ENCODE measurements at regions not wholly inside any gene's neighbourhood (a gene's known extent, or its start where the extent isn't known, plus 50 kb on each side); places are given as distances from the start of the nearest gene placed in this dataset.

- no peak for DNase-seq (ENCODE audit: low spot score)
Measured at GRCh38 chr2:128817813-128818212, 499.1 kb upstream of the HS6ST1 start.

GRCh38 chr2:128818248-128818647, 499.6 kb upstream of the HS6ST1 start:
- DNase-seq (ENCODE audit: low spot score), result no peak

- no peak for DNase-seq (ENCODE audit: low spot score)
Measured at GRCh38 chr2:128818704-128819491, 500.2 kb upstream of the HS6ST1 start.

- DNase-seq (ENCODE audit: low spot score), result no peak
Measured at GRCh38 chr2:128820452-128820851, 501.8 kb upstream of the HS6ST1 start.

GRCh38 chr2:128821010-128821409, 502.3 kb upstream of the HS6ST1 start:
- DNase-seq (ENCODE audit: low spot score), result no peak

- DNase-seq (ENCODE audit: low spot score), result no peak
Measured at GRCh38 chr2:128832946-128833663, 514.4 kb upstream of the HS6ST1 start.

GRCh38 chr2:128833664-128834027, 515.0 kb upstream of the HS6ST1 start:
- no peak for DNase-seq (ENCODE audit: low spot score)

GRCh38 chr2:128834207-128834879, 515.7 kb upstream of the HS6ST1 start:
- no peak for DNase-seq (ENCODE audit: low spot score)

- no peak for DNase-seq (ENCODE audit: low spot score)
Measured at GRCh38 chr2:128834880-128835252, 516.2 kb upstream of the HS6ST1 start.

- no peak for DNase-seq (ENCODE audit: low spot score)
Measured at GRCh38 chr2:128835342-128835855, 516.7 kb upstream of the HS6ST1 start.

GRCh38 chr2:128835974-128836373, 517.3 kb upstream of the HS6ST1 start:
- DNase-seq (ENCODE audit: low spot score), result no peak

- no peak for DNase-seq (ENCODE audit: low spot score)
Measured at GRCh38 chr2:128836559-128837100, 518.0 kb upstream of the HS6ST1 start.

GRCh38 chr2:128838244-128838643, 519.6 kb upstream of the HS6ST1 start:
- DNase-seq (ENCODE audit: low spot score), result no peak

- DNase-seq (ENCODE audit: low spot score), result no peak
Measured at GRCh38 chr2:128841803-128842202, 523.1 kb upstream of the HS6ST1 start.

- no peak for DNase-seq (ENCODE audit: low spot score)
Measured at GRCh38 chr2:128867311-128867710, 548.6 kb upstream of the HS6ST1 start.

- DNase-seq (ENCODE audit: low spot score), result peak; percentile 51
Measured at GRCh38 chr2:128867936-128868636, 549.4 kb upstream of the HS6ST1 start.

- no peak for DNase-seq (ENCODE audit: low spot score)
Measured at GRCh38 chr2:128868686-128869551, 550.3 kb upstream of the HS6ST1 start.

- DNase-seq (ENCODE audit: low spot score), result no peak
Measured at GRCh38 chr2:128874608-128875007, 555.9 kb upstream of the HS6ST1 start.

- DNase-seq (ENCODE audit: low spot score), result no peak
Measured at GRCh38 chr2:128876986-128877983, 558.6 kb upstream of the HS6ST1 start.

- no peak for DNase-seq (ENCODE audit: low spot score)
Measured at GRCh38 chr2:128879161-128879560, 560.5 kb upstream of the HS6ST1 start.
